Sigmoid colon (tissue), 4 donors: ENCODE measurements at regions not wholly inside any gene's neighbourhood (a gene's known extent, or its start where the extent isn't known, plus 50 kb on each side); places are given as distances from the start of the nearest gene placed in this dataset.

Source experiments
- EP300 ChIP-seq, 4 donors: sonication (generic); formaldehyde crosslinking; IDR thresholded peaks; one replicate each; pipeline ENCODE4 v1.6.1; 2017; ENCODE audit warnings: antibody characterized with exemption in 4 of 4
- TF ChIP-seq, protein P1 (sequence below), 4 experiments: fragments of 450-650 bp in 3 of 4; fragments of 200-600 bp in 1 of 4; IDR thresholded peaks; one replicate each; pipeline ENCODE4 v1.5.1; 2016 to 2019; ENCODE audit warnings: antibody characterized with exemption in 4 of 4, mild to moderate bottlenecking in 3 of 4, moderate library complexity in 2 of 4

DNA sequence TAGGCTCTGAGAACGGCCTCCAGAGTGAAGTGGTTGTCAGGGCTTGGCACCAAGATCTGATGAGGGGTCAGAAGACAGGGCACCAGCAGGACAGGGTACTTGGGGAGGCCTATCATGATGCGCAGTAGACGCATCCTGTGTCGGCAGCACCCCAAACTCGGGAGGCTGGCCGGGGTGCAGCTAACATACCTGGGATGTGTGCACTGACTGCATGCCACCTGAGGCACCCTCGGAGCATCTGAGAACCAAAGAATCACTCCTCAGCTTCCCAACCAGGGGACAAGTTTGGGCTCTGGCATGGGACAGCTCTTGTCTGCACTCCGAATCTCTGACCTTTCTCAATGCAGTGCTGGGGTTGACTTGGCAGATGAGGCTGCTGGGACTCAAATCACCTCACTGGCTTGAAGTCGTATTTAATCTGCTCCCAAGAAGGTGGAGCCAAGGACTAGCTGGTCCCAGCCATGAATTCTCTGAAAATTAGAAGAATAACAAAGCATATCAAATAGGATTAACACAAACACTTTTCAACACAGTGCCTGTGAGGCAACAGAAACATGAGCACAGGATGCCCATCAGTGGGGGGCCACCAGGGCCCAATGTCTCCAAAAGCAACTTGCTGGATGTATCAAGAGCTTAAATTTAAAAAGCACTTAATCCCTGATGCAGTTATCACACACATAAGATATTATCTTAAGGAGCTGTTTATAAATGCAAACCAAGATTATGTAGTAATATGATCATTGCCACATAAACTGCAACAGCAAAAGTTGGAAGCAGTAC is 348.8 kb downstream of the PREX1 start:
- TF ChIP-seq, protein P1, sequence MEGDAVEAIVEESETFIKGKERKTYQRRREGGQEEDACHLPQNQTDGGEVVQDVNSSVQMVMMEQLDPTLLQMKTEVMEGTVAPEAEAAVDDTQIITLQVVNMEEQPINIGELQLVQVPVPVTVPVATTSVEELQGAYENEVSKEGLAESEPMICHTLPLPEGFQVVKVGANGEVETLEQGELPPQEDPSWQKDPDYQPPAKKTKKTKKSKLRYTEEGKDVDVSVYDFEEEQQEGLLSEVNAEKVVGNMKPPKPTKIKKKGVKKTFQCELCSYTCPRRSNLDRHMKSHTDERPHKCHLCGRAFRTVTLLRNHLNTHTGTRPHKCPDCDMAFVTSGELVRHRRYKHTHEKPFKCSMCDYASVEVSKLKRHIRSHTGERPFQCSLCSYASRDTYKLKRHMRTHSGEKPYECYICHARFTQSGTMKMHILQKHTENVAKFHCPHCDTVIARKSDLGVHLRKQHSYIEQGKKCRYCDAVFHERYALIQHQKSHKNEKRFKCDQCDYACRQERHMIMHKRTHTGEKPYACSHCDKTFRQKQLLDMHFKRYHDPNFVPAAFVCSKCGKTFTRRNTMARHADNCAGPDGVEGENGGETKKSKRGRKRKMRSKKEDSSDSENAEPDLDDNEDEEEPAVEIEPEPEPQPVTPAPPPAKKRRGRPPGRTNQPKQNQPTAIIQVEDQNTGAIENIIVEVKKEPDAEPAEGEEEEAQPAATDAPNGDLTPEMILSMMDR (IDR thresholded peaks at IDR 0.05), result no peak
- no peak for TF ChIP-seq EP300 (IDR thresholded peaks at IDR 0.05)
